ENCODE measurements at regions not wholly inside any gene's neighbourhood (a gene's known extent, or its start where the extent isn't known, plus 50 kb on each side); places are given as distances from the start of the nearest gene placed in this dataset.

- no peaks in the 10 kb centered on the region for H3K27me3 ChIP-seq
- no peak overlapping the region for H3K27ac ChIP-seq
- no peaks in the 10 kb centered on the region for H3K36me3 ChIP-seq (replicated peaks in 1 of 2; ENCODE audit: insufficient read depth in 1 of 2, low read depth in 2 of 2)
- H3K4me1 ChIP-seq: no peaks in the 10 kb centered on the region
- 40 to 47% methylated on average over 6 of the region's 6 CpGs for WGBS, 2 donors
- H3K4me3 ChIP-seq: no peak overlapping the region
- TF ChIP-seq CTCF (IDR thresholded peaks at IDR 0.05) (no peak), POLR2A (IDR thresholded peaks at IDR 0.05) (no peak)
- ATAC-seq: no peak
- no peak for DNase-seq
- intact Hi-C loops (cut with DNase I): no loop called here
- H3K9me3 ChIP-seq: no peaks in the 10 kb centered on the region
Observed at GRCh38 chr20:12824328-12825225, 184.2 kb upstream of the SPTLC3 start.

GRCh38 chr20:12825226-12825595 lies 183.6 kb upstream of the SPTLC3 start:
- Histone ChIP-seq H3K36me3 (replicated peaks in 1 of 2; ENCODE audit: insufficient read depth in 1 of 2, low read depth in 2 of 2) (no peaks in the 10 kb centered on the region), H3K9me3 (no peaks in the 10 kb centered on the region), H3K27ac (no peak overlapping the region), H3K27me3 (no peaks in the 10 kb centered on the region), H3K4me3 (no peak overlapping the region), H3K4me1 (no peaks in the 10 kb centered on the region)
- DNase-seq (no peak), ATAC-seq (no peak)
- WGBS, 2 donors: 79 to 81% methylated on average over 6 of the region's 6 CpGs
- TF ChIP-seq CTCF (IDR thresholded peaks at IDR 0.05) (no peak), POLR2A (IDR thresholded peaks at IDR 0.05) (no peak)
- intact Hi-C loops (cut with DNase I): no loop called here

- Histone ChIP-seq H3K27ac (no peak overlapping the region), H3K4me3 (no peak overlapping the region), H3K27me3 (no peaks in the 10 kb centered on the region), H3K36me3 (replicated peaks in 1 of 2; ENCODE audit: insufficient read depth in 1 of 2, low read depth in 2 of 2) (no peaks in the 10 kb centered on the region), H3K9me3 (no peaks in the 10 kb centered on the region), H3K4me1 (no peaks in the 10 kb centered on the region)
- 32 to 43% methylated on average over 2 of the region's 2 CpGs for WGBS, 2 donors
- intact Hi-C loops (cut with DNase I): no loop called here
- ATAC-seq (no peak), DNase-seq (no peak)
- TF ChIP-seq CTCF (IDR thresholded peaks at IDR 0.05) (no peak), POLR2A (IDR thresholded peaks at IDR 0.05) (no peak)
Observed at GRCh38 chr20:12827816-12828385, 180.9 kb upstream of the SPTLC3 start.

GRCh38 chr20:12829170-12829569 lies 179.6 kb upstream of the SPTLC3 start:
- intact Hi-C loops (cut with DNase I): no loop called here
- ATAC-seq: no peak
- Histone ChIP-seq H3K27me3 (no peaks in the 10 kb centered on the region), H3K36me3 (replicated peaks in 1 of 2; ENCODE audit: insufficient read depth in 1 of 2, low read depth in 2 of 2) (no peaks in the 10 kb centered on the region), H3K27ac (no peak overlapping the region), H3K4me1 (no peaks in the 10 kb centered on the region), H3K4me3 (no peak overlapping the region), H3K9me3 (no peaks in the 10 kb centered on the region)
- 60 to 64% methylated on average over 5 of the region's 5 CpGs for WGBS, 2 donors
- TF ChIP-seq CTCF (IDR thresholded peaks at IDR 0.05) (no peak), POLR2A (IDR thresholded peaks at IDR 0.05) (no peak)
- DNase-seq: no peak

All from body of pancreas (tissue), 4 donors.